GM06990 (cell line): ENCODE measurements at regions not wholly inside any gene's neighbourhood (a gene's known extent, or its start where the extent isn't known, plus 50 kb on each side); places are given as distances from the start of the nearest gene placed in this dataset.
A peak's percentile ranks its signal among the peaks of the same experiment; 100 is the strongest.

ENCODE experiments used
- DNase-seq: peaks from one replicate; pipeline ENCODE4 v3.0.0-alpha.2; 2011; ENCODE audit not compliant: insufficient read length; ENCODE audit errors: extremely low read depth
- H3K27me3 ChIP-seq: replicated peaks from 2 replicates; pipeline ENCODE4 v1.6.0; 2011; ENCODE audit warnings: low read length; ENCODE audit not compliant: control insufficient read depth, insufficient read depth
- H3K36me3 ChIP-seq: 2 replicates; pipeline ENCODE4 v1.5.1; 2011; ENCODE audit warnings: low read length; ENCODE audit not compliant: control insufficient read depth, insufficient read depth
- H3K4me3 ChIP-seq: replicated peaks from 2 replicates; pipeline ENCODE4 v1.5.1; 2011; ENCODE audit warnings: low read depth, mild to moderate bottlenecking, control low read depth, low read length
- TF ChIP-seq, protein P1 (sequence below): IDR thresholded peaks from 2 replicates; pipeline ENCODE4 v1.5.1; 2011; ENCODE audit warnings: low read length, control low read depth, mild to moderate bottlenecking, inconsistent platforms; ENCODE audit not compliant: insufficient read depth, poor library complexity, severe bottlenecking

DNA sequence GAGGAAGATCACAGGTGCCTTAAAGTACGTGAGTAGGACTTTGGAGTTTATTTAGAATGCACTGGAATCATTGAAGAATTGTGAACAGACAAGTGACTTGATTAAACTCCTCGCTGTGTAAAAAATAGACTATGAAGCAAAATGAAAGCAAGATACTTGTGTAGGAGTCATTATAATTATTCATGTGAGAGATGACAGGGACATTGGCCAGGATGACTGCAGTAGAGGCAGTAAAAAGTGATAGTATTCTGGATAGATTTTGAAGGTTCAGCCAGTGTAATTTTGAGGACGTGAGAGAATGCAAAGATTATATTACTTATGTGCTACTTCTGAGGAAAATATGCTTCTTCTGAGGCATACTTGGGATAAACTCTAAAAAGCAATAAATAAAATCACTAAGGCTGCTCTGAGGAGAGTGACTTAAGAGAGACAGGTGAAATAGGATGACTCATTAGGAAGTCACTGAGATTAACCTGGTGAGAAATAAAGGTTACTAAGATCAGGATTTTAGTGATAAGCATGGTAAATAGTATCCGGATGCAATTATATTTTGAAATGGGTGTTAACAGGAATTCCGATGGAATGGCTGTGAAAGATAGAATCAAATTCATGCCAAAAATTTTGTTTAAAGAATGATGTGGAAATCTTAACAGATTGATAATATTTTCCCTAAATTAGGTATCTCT, 202.0 kb downstream of the CENPW start:
- TF ChIP-seq, protein P1, sequence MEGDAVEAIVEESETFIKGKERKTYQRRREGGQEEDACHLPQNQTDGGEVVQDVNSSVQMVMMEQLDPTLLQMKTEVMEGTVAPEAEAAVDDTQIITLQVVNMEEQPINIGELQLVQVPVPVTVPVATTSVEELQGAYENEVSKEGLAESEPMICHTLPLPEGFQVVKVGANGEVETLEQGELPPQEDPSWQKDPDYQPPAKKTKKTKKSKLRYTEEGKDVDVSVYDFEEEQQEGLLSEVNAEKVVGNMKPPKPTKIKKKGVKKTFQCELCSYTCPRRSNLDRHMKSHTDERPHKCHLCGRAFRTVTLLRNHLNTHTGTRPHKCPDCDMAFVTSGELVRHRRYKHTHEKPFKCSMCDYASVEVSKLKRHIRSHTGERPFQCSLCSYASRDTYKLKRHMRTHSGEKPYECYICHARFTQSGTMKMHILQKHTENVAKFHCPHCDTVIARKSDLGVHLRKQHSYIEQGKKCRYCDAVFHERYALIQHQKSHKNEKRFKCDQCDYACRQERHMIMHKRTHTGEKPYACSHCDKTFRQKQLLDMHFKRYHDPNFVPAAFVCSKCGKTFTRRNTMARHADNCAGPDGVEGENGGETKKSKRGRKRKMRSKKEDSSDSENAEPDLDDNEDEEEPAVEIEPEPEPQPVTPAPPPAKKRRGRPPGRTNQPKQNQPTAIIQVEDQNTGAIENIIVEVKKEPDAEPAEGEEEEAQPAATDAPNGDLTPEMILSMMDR: no peak
- DNase-seq: no peak
- no peaks in the 10 kb centered on the region for H3K36me3 ChIP-seq
- H3K4me3 ChIP-seq: no peak overlapping the region
- H3K27me3 ChIP-seq: no peaks in the 10 kb centered on the region

DNA sequence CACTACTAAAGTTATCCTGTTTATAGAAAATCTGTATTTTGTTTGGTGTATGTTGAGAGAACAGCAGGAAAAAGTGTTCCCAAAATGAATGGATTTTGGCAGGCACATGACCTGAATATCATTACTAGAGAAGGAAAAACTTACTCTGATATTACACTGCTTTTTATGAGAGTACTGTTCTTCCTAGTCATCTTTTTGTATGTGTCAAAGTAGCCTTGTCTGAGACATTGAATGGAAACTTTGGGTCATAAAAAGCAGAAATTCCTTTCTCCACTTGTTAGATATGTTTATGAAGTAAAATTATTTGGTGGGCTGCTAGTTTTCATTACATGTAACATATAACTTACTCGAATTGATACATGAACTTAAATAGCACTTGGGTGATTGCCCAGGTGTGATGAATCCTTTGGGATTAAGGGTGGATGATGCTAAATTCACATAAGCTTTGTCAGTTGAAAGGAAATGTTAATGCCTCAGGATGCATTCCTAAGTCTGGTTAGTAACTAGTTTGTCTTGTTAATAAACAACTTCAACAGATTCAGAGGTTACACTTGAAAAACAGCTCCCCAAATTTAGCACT, 206.7 kb downstream of the CENPW start:
- Histone ChIP-seq H3K27me3 (no peaks in the 10 kb centered on the region), H3K36me3 (no peaks in the 10 kb centered on the region), H3K4me3 (no peak overlapping the region)
- DNase-seq: no peak
- TF ChIP-seq, protein P1: no peak

DNA sequence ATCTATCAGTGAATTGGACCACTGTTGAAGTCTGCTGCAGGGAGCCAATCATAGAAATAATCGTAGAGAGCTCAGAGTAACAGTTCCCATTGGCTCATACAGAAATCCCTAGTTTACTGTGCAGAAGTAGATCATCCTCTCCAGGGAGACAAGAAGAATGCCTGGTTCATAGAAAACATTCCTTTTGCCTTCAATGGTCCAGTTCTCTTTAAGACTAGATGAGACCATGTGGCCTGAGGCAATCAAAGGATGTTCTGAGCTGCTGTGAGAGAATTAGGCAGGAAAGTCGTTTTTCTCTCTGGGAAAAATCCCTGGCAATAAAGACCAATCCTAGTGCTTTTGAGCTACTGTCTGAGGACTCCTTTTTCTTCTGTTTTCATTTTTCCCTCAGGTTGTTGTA, 208.4 kb downstream of the CENPW start:
- no peak for DNase-seq
- TF ChIP-seq, protein P1: no peak

DNA sequence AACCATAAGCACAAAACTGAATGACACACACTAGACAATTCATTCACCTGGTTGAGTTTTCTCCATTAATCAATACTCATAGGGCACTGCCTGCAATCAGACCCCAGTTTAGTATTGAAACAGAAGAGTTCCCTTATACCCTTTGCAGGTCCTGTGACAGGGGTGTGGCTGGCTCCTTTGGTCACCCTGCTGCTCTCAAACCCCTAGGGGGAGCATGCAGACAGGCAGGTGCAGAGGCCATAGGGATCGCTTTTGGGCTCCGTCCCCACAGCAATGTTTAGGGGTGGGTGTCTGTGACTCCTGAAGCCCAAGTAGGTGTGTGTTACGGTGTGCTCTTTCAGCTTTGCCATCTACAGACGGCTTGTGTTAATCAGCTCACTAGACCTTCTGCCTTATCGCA, 210.4 kb downstream of the CENPW start:
- no peak for DNase-seq
- H3K27me3 ChIP-seq: no peaks in the 10 kb centered on the region
- no peak overlapping the region for H3K4me3 ChIP-seq
- no peaks in the 10 kb centered on the region for H3K36me3 ChIP-seq
- TF ChIP-seq, protein P1: peak; percentile 56

More for the DNA sequence above, 208.4 kb downstream of the CENPW start:
- Histone ChIP-seq H3K36me3 (no peaks in the 10 kb centered on the region), H3K27me3 (no peaks in the 10 kb centered on the region), H3K4me3 (no peak overlapping the region)

DNA sequence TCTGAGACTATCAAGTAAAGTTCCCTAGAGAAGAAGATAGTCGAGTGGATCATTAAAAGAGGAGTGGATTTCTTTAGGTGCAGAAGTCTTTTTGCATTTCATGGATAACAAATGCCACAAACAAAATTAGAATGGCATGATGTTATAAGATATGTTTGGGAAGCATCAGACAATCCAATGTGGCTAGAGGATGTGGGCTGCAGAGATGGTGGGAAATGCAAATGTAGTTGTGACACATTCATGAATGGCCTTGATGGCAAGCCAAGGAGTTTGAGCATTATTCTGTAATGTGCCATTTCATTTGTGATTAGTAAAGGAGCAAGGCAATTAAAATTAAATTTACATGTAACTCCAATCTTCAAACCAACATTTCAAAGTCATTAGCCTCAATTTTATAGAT, 211.9 kb downstream of the CENPW start:
- Histone ChIP-seq H3K4me3 (no peak overlapping the region), H3K27me3 (no peaks in the 10 kb centered on the region), H3K36me3 (no peaks in the 10 kb centered on the region)
- no peak for DNase-seq
- TF ChIP-seq, protein P1: no peak
